HFFc6 (cell line): ENCODE measurements at regions not wholly inside any gene's neighbourhood (a gene's known extent, or its start where the extent isn't known, plus 50 kb on each side); places are given as distances from the start of the nearest gene placed in this dataset.

Experiments
- DNase-seq: peaks from one replicate; pipeline ENCODE4 v3.0.0-alpha.2; 2018
- H3K27ac Mint-ChIP-seq: 2 replicates; pipeline ENCODE4 v1.8.0; 2020; ENCODE audit warnings: mild to moderate bottlenecking, mixed read lengths
- H3K27me3 Mint-ChIP-seq: 2 replicates; pipeline ENCODE4 v1.8.0; 2021; ENCODE audit warnings: mild to moderate bottlenecking, moderate library complexity, mixed read lengths; ENCODE audit not compliant: insufficient read depth
- H3K36me3 Mint-ChIP-seq: 2 replicates; pipeline ENCODE4 v1.8.0; 2021; ENCODE audit warnings: low read depth, mixed read lengths
- H3K4me1 Mint-ChIP-seq: 2 replicates; pipeline ENCODE4 v1.8.0; 2020; ENCODE audit warnings: low read depth, mixed read lengths
- H3K4me3 Mint-ChIP-seq: 2 replicates; pipeline ENCODE4 v1.8.0; 2020; ENCODE audit warnings: mild to moderate bottlenecking, moderate library complexity, mixed read lengths
- H3K9me3 Mint-ChIP-seq: 2 replicates; pipeline ENCODE4 v1.8.0; 2020; ENCODE audit warnings: mild to moderate bottlenecking, mixed read lengths
- TF ChIP-seq, protein P1 (sequence below): fragments of 200-600 bp; sonication (generic); IDR thresholded peaks from 2 replicates; pipeline ENCODE4 v1.5.0; 2021; ENCODE audit warnings: antibody characterized with exemption, mild to moderate bottlenecking

DNA sequence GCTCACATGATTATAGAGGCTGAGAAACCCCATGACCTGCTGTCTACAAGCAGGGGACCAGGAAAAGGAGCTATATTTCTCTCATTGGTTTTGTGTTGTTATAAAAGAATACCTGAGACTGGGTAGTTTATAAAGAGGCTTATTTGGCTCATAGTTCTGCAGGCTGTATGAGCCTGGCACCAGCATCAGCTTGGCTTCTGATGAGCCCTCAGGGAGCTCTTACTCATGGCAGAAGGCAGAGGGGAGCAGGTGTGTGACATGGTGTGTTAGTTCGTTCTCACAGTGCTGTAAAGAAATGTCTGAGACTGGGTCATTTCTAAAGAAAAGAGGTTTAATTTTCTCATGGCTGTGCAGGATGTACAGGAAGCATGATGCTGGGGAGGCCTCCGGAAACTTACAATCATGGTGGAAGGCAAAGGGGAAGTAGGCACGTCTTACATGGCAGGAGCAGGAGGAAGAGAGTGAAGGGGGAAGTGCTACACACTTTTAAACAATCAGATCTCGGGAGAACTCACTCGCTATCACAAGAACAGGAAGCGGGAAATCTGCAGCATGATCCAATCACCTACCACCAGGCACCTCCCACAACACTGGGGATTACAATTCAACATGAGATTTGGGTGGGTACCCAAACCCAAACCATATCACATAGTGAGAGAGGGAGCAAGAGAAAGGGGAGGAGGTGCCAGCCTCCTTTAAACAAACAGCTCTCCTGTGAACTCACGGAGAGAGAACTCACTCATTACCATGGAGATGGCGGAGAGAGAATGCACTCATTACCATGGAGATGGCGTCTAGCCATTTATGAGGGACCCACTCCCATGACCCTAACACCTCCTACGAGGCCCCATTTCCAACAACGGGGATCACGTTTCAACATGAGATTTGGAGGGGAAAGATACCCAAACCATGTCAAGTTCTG lies 133.4 kb downstream of the JCAD start:
- TF ChIP-seq, protein P1, sequence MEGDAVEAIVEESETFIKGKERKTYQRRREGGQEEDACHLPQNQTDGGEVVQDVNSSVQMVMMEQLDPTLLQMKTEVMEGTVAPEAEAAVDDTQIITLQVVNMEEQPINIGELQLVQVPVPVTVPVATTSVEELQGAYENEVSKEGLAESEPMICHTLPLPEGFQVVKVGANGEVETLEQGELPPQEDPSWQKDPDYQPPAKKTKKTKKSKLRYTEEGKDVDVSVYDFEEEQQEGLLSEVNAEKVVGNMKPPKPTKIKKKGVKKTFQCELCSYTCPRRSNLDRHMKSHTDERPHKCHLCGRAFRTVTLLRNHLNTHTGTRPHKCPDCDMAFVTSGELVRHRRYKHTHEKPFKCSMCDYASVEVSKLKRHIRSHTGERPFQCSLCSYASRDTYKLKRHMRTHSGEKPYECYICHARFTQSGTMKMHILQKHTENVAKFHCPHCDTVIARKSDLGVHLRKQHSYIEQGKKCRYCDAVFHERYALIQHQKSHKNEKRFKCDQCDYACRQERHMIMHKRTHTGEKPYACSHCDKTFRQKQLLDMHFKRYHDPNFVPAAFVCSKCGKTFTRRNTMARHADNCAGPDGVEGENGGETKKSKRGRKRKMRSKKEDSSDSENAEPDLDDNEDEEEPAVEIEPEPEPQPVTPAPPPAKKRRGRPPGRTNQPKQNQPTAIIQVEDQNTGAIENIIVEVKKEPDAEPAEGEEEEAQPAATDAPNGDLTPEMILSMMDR: no peak
- Mint-ChIP-seq H3K9me3 (no peaks in the 10 kb centered on the region), H3K4me1 (no peaks in the 10 kb centered on the region), H3K36me3 (no peaks in the 10 kb centered on the region), H3K4me3 (no peak overlapping the region), H3K27ac (no peak overlapping the region), H3K27me3 (peaks cover 49% of the 10 kb centered on the region)
- DNase-seq: no peak

DNA sequence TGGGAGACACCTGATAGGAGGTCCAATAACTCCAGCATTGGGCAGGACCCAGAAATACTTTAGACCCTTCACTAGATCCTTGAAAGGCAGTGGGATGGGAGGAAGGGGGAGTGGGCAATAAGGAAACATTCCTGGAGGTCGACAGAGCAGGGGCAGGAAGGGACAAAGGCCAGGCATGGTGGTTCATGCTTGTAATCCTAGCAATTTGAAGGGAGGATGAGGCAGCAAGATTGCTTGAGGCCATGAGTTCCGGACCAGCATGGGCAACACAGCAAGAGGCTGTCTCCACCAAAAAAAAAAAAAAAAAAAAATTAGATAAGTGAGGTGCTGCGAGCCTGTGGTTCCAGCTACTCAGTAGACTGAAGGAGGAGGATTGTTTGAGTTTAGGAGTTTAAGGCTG lies 134.9 kb downstream of the JCAD start:
- TF ChIP-seq, protein P1: no peak
- Mint-ChIP-seq H3K4me1 (no peaks in the 10 kb centered on the region), H3K4me3 (no peak overlapping the region), H3K27me3 (peaks cover 60% of the 10 kb centered on the region), H3K9me3 (no peaks in the 10 kb centered on the region), H3K27ac (no peak overlapping the region), H3K36me3 (no peaks in the 10 kb centered on the region)
- no peak for DNase-seq

DNA sequence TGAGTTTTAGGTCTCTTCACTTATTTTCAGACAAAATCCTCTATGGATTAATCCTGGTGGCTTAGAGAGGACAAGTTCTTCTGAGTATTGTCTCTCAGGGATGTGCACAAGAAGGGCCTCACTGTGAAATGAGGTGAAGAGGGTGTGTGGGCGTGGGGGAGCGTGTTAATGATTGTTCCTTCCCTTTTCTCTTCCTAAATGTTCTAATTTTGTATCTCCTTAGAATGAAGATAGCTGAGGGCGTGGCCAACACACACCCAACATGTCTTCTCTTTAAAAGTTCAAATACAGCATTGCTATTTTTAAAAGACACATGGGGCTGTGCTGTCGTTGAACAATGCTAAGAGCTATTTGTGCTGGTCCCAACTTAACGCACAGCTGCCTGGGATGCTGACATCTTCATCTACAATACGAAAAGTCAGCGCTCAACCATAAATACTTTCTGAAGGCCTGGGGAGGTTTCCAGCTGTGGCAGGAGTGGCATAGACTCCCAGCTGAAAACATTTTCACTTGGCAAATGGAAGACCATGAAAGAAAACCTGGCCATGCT lies 135.9 kb downstream of the JCAD start:
- H3K27me3 Mint-ChIP-seq: peaks cover 62% of the 10 kb centered on the region
- no peaks in the 10 kb centered on the region for H3K9me3 Mint-ChIP-seq
- TF ChIP-seq, protein P1: no peak
- DNase-seq: no peak
- no peak overlapping the region for H3K27ac Mint-ChIP-seq
- no peaks in the 10 kb centered on the region for H3K4me1 Mint-ChIP-seq
- no peak overlapping the region for H3K4me3 Mint-ChIP-seq
- no peaks in the 10 kb centered on the region for H3K36me3 Mint-ChIP-seq

GRCh38 chr10:29922892-29923291 lies 136.5 kb downstream of the JCAD start:
- H3K27me3 Mint-ChIP-seq: peaks cover 67% of the 10 kb centered on the region
- TF ChIP-seq, protein P1: no peak
- no peaks in the 10 kb centered on the region for H3K9me3 Mint-ChIP-seq
- no peaks in the 10 kb centered on the region for H3K36me3 Mint-ChIP-seq
- H3K4me1 Mint-ChIP-seq: no peaks in the 10 kb centered on the region
- no peak overlapping the region for H3K27ac Mint-ChIP-seq
- H3K4me3 Mint-ChIP-seq: no peak overlapping the region
- no peak for DNase-seq

DNA sequence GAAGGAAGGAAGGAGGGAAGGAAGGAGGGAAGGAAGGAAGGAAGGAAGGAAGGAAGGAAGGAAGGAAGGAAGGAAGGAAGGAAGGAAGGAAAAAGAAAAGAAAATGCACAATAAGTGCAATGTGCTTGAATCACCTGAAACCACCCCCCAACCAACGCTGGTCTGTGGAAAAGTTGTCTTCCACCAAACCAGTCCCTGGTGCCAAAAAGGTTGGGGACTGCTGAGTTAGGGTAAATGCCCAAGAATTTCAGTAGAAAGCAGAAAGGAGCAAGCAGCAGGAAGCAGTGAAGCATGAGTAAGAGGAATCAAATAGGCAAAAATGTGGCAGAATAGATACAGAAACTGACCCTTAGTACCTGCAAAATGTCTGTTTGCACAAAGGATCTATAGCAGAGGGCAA lies 137.2 kb downstream of the JCAD start:
- TF ChIP-seq, protein P1: no peak
- Mint-ChIP-seq H3K27me3 (peaks cover 60% of the 10 kb centered on the region), H3K9me3 (no peaks in the 10 kb centered on the region), H3K27ac (no peak overlapping the region), H3K4me3 (no peak overlapping the region), H3K36me3 (no peaks in the 10 kb centered on the region), H3K4me1 (no peaks in the 10 kb centered on the region)
- no peak for DNase-seq
